H9 (cell line): ENCODE measurements at regions not wholly inside any gene's neighbourhood (a gene's known extent, or its start where the extent isn't known, plus 50 kb on each side); places are given as distances from the start of the nearest gene placed in this dataset.

Experiments
- DNase-seq: peaks from one replicate; pipeline ENCODE4 v3.0.0-alpha.2; 2017
- H2AFZ ChIP-seq: one replicate; pipeline ENCODE4 v1.6.1; 2013; ENCODE audit warnings: mild to moderate bottlenecking, low read length, control low read depth, moderate library complexity
- H2AK5ac ChIP-seq: 2 replicates; pipeline ENCODE4 v1.6.1; 2013; ENCODE audit warnings: low read length, control low read depth, mixed read lengths; ENCODE audit not compliant: insufficient read length
- H2BK120ac ChIP-seq: one replicate; pipeline ENCODE4 v1.6.1; 2013; ENCODE audit warnings: low read depth, mild to moderate bottlenecking, low read length, control low read depth, inconsistent platforms; ENCODE audit not compliant: poor library complexity, severe bottlenecking
- H2BK12ac ChIP-seq: 2 replicates; pipeline ENCODE4 v1.6.1; 2013; ENCODE audit warnings: low read length, control low read depth, mixed read lengths, low read depth; ENCODE audit not compliant: insufficient read length
- H2BK15ac ChIP-seq: 2 replicates; pipeline ENCODE4 v1.6.1; 2013; ENCODE audit warnings: low read depth, low read length, control low read depth
- H2BK20ac ChIP-seq: one replicate; pipeline ENCODE4 v1.6.1; 2013; ENCODE audit warnings: low read depth, mild to moderate bottlenecking, low read length, control low read depth, inconsistent platforms; ENCODE audit not compliant: poor library complexity, severe bottlenecking
- H2BK5ac ChIP-seq: 2 replicates; pipeline ENCODE4 v1.6.1; 2013; ENCODE audit warnings: low read length, control low read depth, mixed read lengths; ENCODE audit not compliant: insufficient read length
- H3K14ac ChIP-seq: 2 replicates; pipeline ENCODE4 v1.6.1; 2013; ENCODE audit warnings: low read length, control low read depth; ENCODE audit not compliant: insufficient read depth
- H3K18ac ChIP-seq: 2 replicates; pipeline ENCODE4 v1.6.1; 2013; ENCODE audit warnings: low read depth, mild to moderate bottlenecking, mixed read lengths, low read length, control low read depth; ENCODE audit not compliant: insufficient read length
- H3K23ac ChIP-seq: 2 replicates; pipeline ENCODE4 v1.6.1; 2013; ENCODE audit warnings: low read length, control low read depth, mixed read lengths, low read depth; ENCODE audit not compliant: insufficient read length
- H3K23me2 ChIP-seq: 2 replicates; pipeline ENCODE4 v1.6.1; 2013; ENCODE audit warnings: low read depth, mild to moderate bottlenecking, mixed read lengths, low read length, control low read depth; ENCODE audit not compliant: insufficient read length, poor library complexity, severe bottlenecking
- H3K27ac ChIP-seq: 2 replicates; pipeline ENCODE4 v1.5.1; 2013; ENCODE audit warnings: low read length, control low read depth, mixed read lengths, low read depth; ENCODE audit not compliant: insufficient read length
- H3K27me3 ChIP-seq: 2 replicates; pipeline ENCODE4 v1.6.1; 2013; ENCODE audit warnings: low read length, control low read depth, inconsistent platforms; ENCODE audit not compliant: insufficient read depth
- H3K4ac ChIP-seq: 2 replicates; pipeline ENCODE4 v1.6.1; 2013; ENCODE audit warnings: low read depth, mild to moderate bottlenecking, control low read depth, inconsistent platforms, low read length, moderate library complexity
- H3K4me1 ChIP-seq: 2 replicates; pipeline ENCODE4 v1.6.1; 2013; ENCODE audit warnings: low read length, control low read depth, inconsistent platforms; ENCODE audit not compliant: insufficient read depth
- H3K4me2 ChIP-seq: 2 replicates; pipeline ENCODE4 v1.6.1; 2013; ENCODE audit warnings: low read length, control low read depth, mixed read lengths; ENCODE audit not compliant: insufficient read length, insufficient read depth
- H3K56ac ChIP-seq: 2 replicates; pipeline ENCODE4 v1.6.1; 2013; ENCODE audit warnings: low read depth, mild to moderate bottlenecking, mixed read lengths, low read length, control low read depth; ENCODE audit not compliant: insufficient read length
- H3K79me1 ChIP-seq: 2 replicates; pipeline ENCODE4 v1.6.1; 2013; ENCODE audit warnings: low read depth, mild to moderate bottlenecking, moderate library complexity, low read length, control low read depth, inconsistent platforms; ENCODE audit not compliant: insufficient read depth, poor library complexity, severe bottlenecking
- H3K79me2 ChIP-seq: 2 replicates; pipeline ENCODE4 v1.6.1; 2013; ENCODE audit warnings: low read length, control low read depth, inconsistent platforms; ENCODE audit not compliant: insufficient read depth
- H3K9ac ChIP-seq: 2 replicates; pipeline ENCODE4 v1.6.1; 2013; ENCODE audit warnings: low read length, control low read depth, mixed read lengths; ENCODE audit not compliant: insufficient read length; ENCODE audit errors: extremely low read depth
- H3K9me3 ChIP-seq: one replicate; pipeline ENCODE4 v1.6.1; 2013; ENCODE audit warnings: low read depth, low read length, inconsistent platforms; ENCODE audit not compliant: control insufficient read depth
- H3T11ph ChIP-seq: one replicate; pipeline ENCODE4 v1.6.1; 2013; ENCODE audit warnings: mild to moderate bottlenecking, low read length, control low read depth, inconsistent platforms
- H4K20me1 ChIP-seq: one replicate; pipeline ENCODE4 v1.6.1; 2013; ENCODE audit not compliant: control insufficient read depth, insufficient read length, insufficient read depth
- H4K5ac ChIP-seq: 2 replicates; pipeline ENCODE4 v1.6.1; 2013; ENCODE audit warnings: low read depth, mild to moderate bottlenecking, mixed read lengths, low read length, control low read depth; ENCODE audit not compliant: insufficient read length
- H4K8ac ChIP-seq: replicated peaks from 2 replicates; pipeline ENCODE4 v1.6.1; 2013; ENCODE audit warnings: low read length, control low read depth, mixed read lengths, low read depth; ENCODE audit not compliant: insufficient read length
- H4K91ac ChIP-seq: 2 replicates; pipeline ENCODE4 v1.6.1; 2013; ENCODE audit warnings: low read depth, mild to moderate bottlenecking, moderate library complexity, mixed read lengths, low read length, control low read depth; ENCODE audit not compliant: insufficient read length
- H3K27ac Mint-ChIP-seq, 3 experiments: 2 replicates in 2 of 3; 3 replicates in 1 of 3; pipeline ENCODE4 v1.8.0; 2020 to 2021; ENCODE audit warnings: mixed read lengths in 3 of 3, mild to moderate bottlenecking in 1 of 3, moderate library complexity in 1 of 3
- H3K27me3 Mint-ChIP-seq: 2 replicates; pipeline ENCODE4 v1.8.0; 2021; ENCODE audit warnings: low read depth, mild to moderate bottlenecking, moderate library complexity, mixed read lengths
- H3K36me3 Mint-ChIP-seq, 3 experiments: 2 replicates in 2 of 3; 3 replicates in 1 of 3; pipeline ENCODE4 v1.8.0; 2020 to 2021; ENCODE audit warnings: low read depth in 3 of 3, mixed read lengths in 3 of 3; ENCODE audit not compliant: insufficient read depth in 1 of 3
- H3K4me1 Mint-ChIP-seq, 2 experiments: 2 replicates each; pipeline ENCODE4 v1.8.0; 2020; ENCODE audit warnings: mixed read lengths in 2 of 2
- H3K4me3 Mint-ChIP-seq, 2 experiments: 2 replicates in 1 of 2; 3 replicates in 1 of 2; pipeline ENCODE4 v1.8.0; 2020 to 2021; ENCODE audit warnings: mild to moderate bottlenecking in 2 of 2, mixed read lengths in 2 of 2, moderate library complexity in 1 of 2
- H3K9me3 Mint-ChIP-seq, 2 experiments: 2 replicates in 1 of 2; 3 replicates in 1 of 2; pipeline ENCODE4 v1.8.0; 2020; ENCODE audit warnings: mild to moderate bottlenecking in 2 of 2, mixed read lengths in 2 of 2, moderate library complexity in 1 of 2
- CTCF ChIP-seq: fragments of 200-600 bp; sonication (generic); conservative IDR thresholded peaks from 3 replicates; pipeline ENCODE4 v1.8.0; 2021; ENCODE audit warnings: antibody characterized with exemption, mild to moderate bottlenecking
- WGBS: extraction: QIAGEN DNeasy Blood & Tissue Kit; methylation state at CpG from one replicate; pipeline ENCODE4 v1.1.7; 2013; ENCODE audit warnings: missing lambda C conversion rate, low lambda C conversion rate, mixed read lengths; ENCODE audit not compliant: insufficient read length; ENCODE audit errors: extremely low coverage; 5-methylcytosine and 5-hydroxymethylcytosine counted together

- Histone ChIP-seq H3K4ac (no peak overlapping the region), H3K9me3 (no peaks in the 10 kb centered on the region), H2BK120ac (no peak overlapping the region), H3K18ac (no peak overlapping the region), H2AK5ac (no peak overlapping the region), H2BK20ac (no peak overlapping the region), H2BK15ac (no peak overlapping the region), H2BK5ac (no peak overlapping the region), H3K27ac (no peak overlapping the region), H3K79me1 (no peaks in the 10 kb centered on the region), H2BK12ac (no peak overlapping the region), H4K8ac (no peak overlapping the region), H3K56ac (no peak overlapping the region), H3K4me1 (peaks cover 5% of the 10 kb centered on the region; the same call in 1 of the 2 replicates), H3K23ac (no peak overlapping the region), H3K27me3 (no peaks in the 10 kb centered on the region), H3K9ac (no peak overlapping the region), H3K14ac (no peak overlapping the region), H3K23me2 (no peaks in the 10 kb centered on the region), H4K5ac (no peak overlapping the region), H3T11ph (no peak overlapping the region), H3K4me2 (no peak overlapping the region), H2AFZ (no peak overlapping the region), H4K91ac (no peak overlapping the region), H3K79me2 (no peaks in the 10 kb centered on the region), H4K20me1 (no peaks in the 10 kb centered on the region)
- peak overlapping the region in 1 of 3 experiments; percentile 83; a peak in 4 of 7 replicates for H3K27ac Mint-ChIP-seq
- WGBS = no CpG with 5 or more reads among the region's 4 CpGs
- H3K27me3 Mint-ChIP-seq = peaks cover 2% of the 10 kb centered on the region
- no peak for DNase-seq
- H3K4me1 Mint-ChIP-seq = peaks cover 49 to 65% of the 10 kb centered on the region in 2 experiments
- no peaks in the 10 kb centered on the region for H3K9me3 Mint-ChIP-seq
- no peak for TF ChIP-seq CTCF
- H3K4me3 Mint-ChIP-seq = no peak overlapping the region; a peak in 1 of 5 replicates
- no peaks in the 10 kb centered on the region for H3K36me3 Mint-ChIP-seq
These were observed 147.0 kb upstream of the NR2F2 start for GRCh38 chr15:96183514-96183850.
